Mesenteric fat pad (tissue), 1 donor: ENCODE measurements at regions not wholly inside any gene's neighbourhood (a gene's known extent, or its start where the extent isn't known, plus 50 kb on each side); places are given as distances from the start of the nearest gene placed in this dataset.

Source experiments
- DNase-seq: peaks from one replicate; pipeline ENCODE4 v3.0.0-alpha.2; 2020; ENCODE audit warnings: low spot score
- donor health status: DM: yes; HTN: yes; CAD: no.

DNA sequence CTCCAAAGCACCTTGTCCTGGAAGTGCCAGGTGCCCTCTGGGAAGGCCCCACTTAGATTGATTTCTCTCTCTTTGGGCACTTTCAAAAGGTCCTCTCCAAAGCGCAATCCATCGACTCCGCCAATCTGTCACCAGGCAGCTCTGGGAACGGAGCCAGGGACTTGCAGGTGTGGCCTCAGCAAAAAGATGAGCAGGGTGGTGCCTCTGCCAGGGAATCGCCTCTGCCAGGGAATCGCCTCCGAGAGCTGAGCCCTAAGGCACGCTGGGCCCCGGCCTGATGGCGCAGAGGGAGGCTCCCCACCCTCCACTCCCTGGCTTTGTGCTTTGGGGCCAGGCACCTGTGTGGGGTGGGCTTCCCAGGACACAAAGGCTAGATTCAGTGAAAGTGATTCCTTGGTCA is 1391.3 kb downstream of the TBC1D22A start:
- DNase-seq, result no peak

- no peak for DNase-seq
Measured at GRCh38 chr22:48152916-48153315, 1390.5 kb downstream of the TBC1D22A start.

- DNase-seq, result no peak
Measured at GRCh38 chr22:48152164-48152775, 1389.8 kb downstream of the TBC1D22A start.

- no peak for DNase-seq
Measured at GRCh38 chr22:48151641-48152040, 1389.2 kb downstream of the TBC1D22A start.

- DNase-seq, result no peak
Measured at GRCh38 chr22:48147831-48148230, 1385.4 kb downstream of the TBC1D22A start.

DNA sequence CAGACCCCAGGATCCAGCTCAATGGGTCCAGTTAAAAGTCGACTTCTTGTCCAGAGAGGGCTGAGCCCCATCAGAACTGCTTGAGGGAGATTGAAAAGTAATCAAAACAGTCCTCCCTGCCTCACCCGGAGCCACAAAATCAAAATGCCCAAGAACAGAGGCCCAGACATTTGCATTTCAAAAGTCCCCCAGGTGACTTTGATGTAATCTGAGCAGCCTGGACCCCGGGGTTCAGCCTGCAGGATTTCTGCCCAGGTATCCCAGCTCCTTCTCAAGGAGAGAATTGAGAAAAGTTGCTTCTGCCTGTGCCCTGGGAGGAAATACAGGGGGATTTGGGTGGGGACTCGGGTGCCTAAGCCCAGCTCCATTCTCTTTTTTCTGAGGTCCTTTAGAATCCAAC is 1385.0 kb downstream of the TBC1D22A start:
- DNase-seq, result no peak

GRCh38 chr22:48146426-48146825 is 1384.0 kb downstream of the TBC1D22A start:
- no peak for DNase-seq

GRCh38 chr22:48145738-48146137 is 1383.3 kb downstream of the TBC1D22A start:
- no peak for DNase-seq

- DNase-seq, result no peak
Measured at GRCh38 chr22:48144318-48144717, 1381.9 kb downstream of the TBC1D22A start.

- no peak for DNase-seq
Measured at GRCh38 chr22:48143856-48144255, 1381.4 kb downstream of the TBC1D22A start.

- DNase-seq, result no peak
Measured at GRCh38 chr22:48142388-48142787, 1379.9 kb downstream of the TBC1D22A start.

DNA sequence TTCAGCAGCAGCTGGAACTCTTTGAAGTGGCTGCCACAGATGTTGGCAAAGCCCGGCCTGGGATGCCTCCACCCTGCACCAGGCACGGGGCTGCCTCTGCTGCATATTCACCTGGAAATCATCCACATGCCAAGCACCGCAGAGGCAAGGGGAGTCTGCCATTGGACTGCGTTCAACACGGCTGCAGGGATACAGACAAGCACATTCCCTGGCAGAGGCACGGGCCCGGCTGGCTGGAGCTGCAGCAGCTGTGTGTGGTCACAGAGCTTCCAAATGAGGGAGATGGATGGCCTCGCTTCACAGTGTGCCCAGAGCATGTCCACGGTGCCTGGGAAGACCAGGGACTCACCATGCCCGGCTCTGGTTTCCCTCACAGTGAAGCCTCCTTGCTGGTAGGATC is 1378.9 kb downstream of the TBC1D22A start:
- no peak for DNase-seq

GRCh38 chr22:48140261-48140813 is 1377.9 kb downstream of the TBC1D22A start:
- no peak for DNase-seq

DNA sequence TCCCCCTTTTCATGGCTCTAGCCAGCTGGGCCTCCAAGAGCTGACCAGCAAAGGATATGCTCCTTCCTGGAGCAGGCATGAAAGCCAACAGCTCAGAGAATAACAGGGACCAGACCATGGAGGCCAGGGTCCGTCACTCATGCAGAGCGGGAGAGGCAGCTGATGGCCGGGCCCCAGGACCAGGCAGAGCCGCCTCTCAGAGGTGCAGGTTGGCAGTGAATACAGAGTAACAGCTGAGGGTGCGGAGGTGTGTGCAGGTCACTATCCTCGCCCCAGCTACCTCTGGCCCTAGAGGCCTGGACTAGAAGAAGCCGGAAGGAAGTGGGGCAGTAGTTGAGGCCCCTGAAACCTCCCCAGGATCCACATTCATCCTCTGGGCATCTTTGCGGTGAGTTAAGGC is 1377.3 kb downstream of the TBC1D22A start:
- DNase-seq, result no peak

DNA sequence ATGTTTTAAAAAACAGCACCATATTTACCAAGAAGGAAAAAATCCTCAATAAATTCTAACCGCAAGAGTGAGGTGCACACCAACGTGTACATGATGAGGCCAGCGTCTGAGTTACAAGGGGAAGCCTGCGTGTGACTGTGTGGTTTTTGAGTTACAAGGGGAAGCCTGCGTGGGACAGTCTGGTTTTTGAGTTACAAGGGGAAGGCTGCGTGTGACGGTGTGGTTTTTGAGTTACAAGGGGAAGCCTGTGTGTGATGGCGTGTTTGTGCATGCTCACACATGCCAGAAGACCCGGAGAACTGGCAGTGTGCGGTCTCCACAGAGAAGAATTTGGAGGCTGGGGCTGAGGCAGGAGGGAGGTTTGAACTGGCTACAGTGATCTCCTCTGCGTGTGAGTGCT is 1376.4 kb downstream of the TBC1D22A start:
- no peak for DNase-seq

- DNase-seq, result no peak
Measured at GRCh38 chr22:48138427-48138826, 1376.0 kb downstream of the TBC1D22A start.

DNA sequence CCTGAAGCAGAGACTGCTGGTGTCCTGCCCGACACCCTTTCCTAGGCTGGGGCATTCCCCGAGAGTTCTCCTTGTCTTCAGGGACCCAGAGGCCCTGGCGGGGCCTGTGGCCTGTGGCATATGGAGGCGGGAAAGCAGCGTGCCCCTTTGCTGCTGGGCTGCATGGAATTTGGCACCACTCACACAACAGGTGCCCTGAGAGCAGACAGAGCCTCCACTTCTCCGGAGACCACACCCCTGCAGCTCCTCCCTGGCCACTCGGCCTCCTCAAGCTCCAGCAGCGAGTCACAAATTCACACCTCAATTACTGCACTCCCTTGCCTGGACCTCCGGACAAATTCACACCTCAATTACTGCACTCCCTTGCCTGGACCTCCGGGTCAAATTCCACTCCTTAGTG is 1375.2 kb downstream of the TBC1D22A start:
- no peak for DNase-seq

GRCh38 chr22:48135592-48135991 is 1373.1 kb downstream of the TBC1D22A start:
- DNase-seq, result no peak

DNA sequence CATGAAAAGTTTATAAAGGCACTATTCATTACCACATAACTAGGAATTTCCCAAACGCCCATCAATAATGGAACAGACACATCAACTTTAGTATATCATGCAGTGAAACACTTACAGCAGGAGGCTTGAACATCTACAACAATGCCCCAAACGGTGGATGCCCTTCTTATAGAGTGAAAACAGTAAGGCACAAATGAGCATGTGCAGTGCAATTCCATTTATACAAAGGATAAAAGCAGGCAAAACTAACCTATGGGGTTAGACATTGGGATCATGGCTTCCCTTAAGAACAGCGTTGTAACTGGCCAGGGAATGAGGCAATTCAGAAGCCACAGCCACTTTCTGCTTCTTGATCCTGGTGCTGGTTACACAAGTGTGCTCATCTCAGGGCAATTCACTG is 1363.0 kb downstream of the TBC1D22A start:
- no peak for DNase-seq

DNA sequence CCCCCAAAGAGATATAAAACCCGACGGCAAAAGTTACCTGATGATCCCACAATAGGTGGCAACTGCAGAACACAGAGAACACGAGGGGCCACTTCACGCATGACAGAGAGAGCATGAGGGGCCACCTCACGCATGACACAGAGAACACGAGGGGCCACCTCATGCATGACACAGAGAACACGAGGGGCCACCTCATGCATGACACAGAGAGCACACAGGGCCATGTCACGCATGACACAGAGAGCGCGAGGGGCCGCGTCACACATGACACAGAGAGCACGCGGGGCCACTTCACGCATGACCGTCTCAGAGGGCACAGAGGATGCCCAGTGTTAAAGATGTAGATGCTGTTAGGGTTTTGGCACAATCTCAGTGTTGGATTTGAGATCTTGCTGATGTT is 1359.5 kb downstream of the TBC1D22A start:
- no peak for DNase-seq

DNA sequence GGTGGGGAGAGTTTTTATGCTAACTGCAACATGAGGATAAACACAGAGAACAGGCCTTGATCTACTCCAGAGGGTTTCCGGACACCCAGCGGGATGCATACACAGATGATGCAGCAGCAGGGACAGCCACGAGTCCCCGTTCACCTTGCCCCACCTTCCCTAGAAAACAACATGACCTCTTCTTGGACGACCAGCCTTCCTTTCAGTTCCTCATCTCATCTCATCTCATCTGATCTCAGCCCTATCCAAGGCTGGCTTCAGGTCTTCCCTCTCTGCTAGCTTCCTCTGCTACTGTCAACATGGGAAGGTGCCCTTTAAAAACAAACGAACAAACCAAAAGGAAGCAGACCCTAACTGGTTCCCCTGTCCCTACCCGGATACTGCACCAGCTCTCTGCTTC is 1356.2 kb downstream of the TBC1D22A start:
- no peak for DNase-seq

DNA sequence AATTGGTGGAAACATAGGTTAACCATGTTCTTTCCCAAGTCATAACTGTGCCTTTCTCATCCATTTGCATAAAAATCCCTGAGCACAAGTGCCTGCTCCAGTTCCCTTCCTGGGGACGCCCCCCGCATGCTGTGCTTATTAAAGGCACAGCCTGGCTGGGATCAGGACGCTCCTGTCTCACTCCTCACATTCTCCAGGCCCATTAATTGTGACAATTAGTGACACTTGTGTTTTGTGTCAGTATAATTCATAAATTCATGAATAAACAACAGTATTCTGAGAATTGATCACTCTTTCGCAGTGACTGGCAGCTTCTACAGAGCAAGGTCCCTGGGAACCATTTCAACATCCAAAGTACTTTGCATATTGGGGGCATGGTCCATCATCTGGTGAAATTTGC is 1354.4 kb downstream of the TBC1D22A start:
- no peak for DNase-seq

DNA sequence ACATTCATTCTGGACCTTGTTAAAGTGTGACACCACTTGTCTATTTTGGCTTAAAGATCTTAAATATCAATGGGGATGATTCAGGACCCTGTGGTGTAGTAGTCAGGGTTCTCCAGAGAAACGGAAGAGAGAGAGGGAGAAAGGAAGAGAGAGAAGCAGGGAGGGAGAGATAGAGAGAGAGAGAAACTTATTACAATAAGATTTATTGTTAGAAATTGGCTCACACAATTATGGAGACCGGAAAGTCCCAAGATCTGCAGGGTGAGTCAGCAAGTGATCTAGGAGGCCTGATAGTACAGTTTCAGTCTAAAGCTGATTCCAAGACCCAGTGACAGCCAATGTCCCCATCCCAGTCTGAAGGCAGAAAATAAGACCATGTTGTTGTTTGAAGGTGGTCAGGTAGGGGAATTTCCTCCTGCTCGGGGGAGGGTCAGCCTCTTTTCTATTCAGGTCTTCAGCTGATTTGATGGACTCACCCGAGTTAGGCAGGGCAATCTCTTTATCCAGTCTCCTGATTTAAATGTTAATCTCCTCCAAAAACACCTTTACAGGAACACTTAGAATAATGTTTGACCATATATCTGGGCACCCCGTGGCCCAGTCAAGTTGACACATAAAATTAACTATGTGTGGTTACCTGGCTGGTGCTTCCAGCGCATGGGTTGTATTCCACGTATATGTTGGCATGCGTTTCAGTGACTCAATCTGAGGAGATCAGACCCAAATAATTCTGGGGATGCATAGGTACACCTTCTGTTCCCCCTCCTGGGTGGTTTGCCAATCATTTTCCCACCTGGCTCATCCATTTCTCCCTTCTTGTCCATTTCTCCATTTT is 1350.5 kb downstream of the TBC1D22A start:
- no peak for DNase-seq
